Gastroesophageal sphincter (tissue), 3 donors: ENCODE measurements at regions not wholly inside any gene's neighbourhood (a gene's known extent, or its start where the extent isn't known, plus 50 kb on each side); places are given as distances from the start of the nearest gene placed in this dataset.

ENCODE experiments used
- CTCF ChIP-seq, 4 experiments: fragments of 200-600 bp in 2 of 4; fragments of 450-650 bp in 2 of 4; sonication (generic) in 1 of 4; IDR thresholded peaks; one replicate each; pipeline ENCODE4 v1.5.1; 2017 to 2019; ENCODE audit warnings: antibody characterized with exemption in 4 of 4, mild to moderate bottlenecking in 2 of 4, moderate library complexity in 2 of 4
- POLR2A ChIP-seq, 2 donors: fragments of 450-650 bp; IDR thresholded peaks; one replicate each; pipeline ENCODE4 v1.6.1; 2017; ENCODE audit warnings: antibody characterized with exemption in 2 of 2, mild to moderate bottlenecking in 2 of 2, moderate library complexity in 1 of 2

- no peak for TF ChIP-seq CTCF (IDR thresholded peaks at IDR 0.05)
- TF ChIP-seq POLR2A (IDR thresholded peaks at IDR 0.05), result no peak
These were observed 331.5 kb downstream of the HRH4 start for GRCh38 chr18:24791751-24792545.
